ENCODE measurements at regions not wholly inside any gene's neighbourhood (a gene's known extent, or its start where the extent isn't known, plus 50 kb on each side); places are given as distances from the start of the nearest gene placed in this dataset.
"Not testable (repeated sequence)": the region's sequence is repeated elsewhere in the genome, so short reads cannot be mapped to it uniquely, and the experiment has no call there.

- H3K4me3 ChIP-seq (replicated peaks in 1 of 2; ENCODE audit: low read depth in 2 of 2, low read length in 2 of 2): no peak overlapping the region
- no peak for TF ChIP-seq CTCF (IDR thresholded peaks at IDR 0.05; ENCODE audit: low read depth, low read length)
- DNase-seq (ENCODE audit: low read depth in 2 of 2): peak; percentile 22 to 31
Measured at GRCh38 chr10:62491597-62491996, 117.4 kb downstream of the ZNF365 start.

- no peak overlapping the region for H3K4me3 ChIP-seq (replicated peaks in 1 of 2; ENCODE audit: low read depth in 2 of 2, low read length in 2 of 2)
- peak; percentile 51 for TF ChIP-seq CTCF (IDR thresholded peaks at IDR 0.05; ENCODE audit: low read depth, low read length)
- DNase-seq (ENCODE audit: low read depth in 2 of 2): peak; percentile 36 to 44
Measured at GRCh38 chr10:62492012-62492869, 118.1 kb downstream of the ZNF365 start.

- no peak for TF ChIP-seq CTCF (IDR thresholded peaks at IDR 0.05; ENCODE audit: low read depth, low read length)
- no peak overlapping the region for H3K4me3 ChIP-seq (replicated peaks in 1 of 2; ENCODE audit: low read depth in 2 of 2, low read length in 2 of 2)
- no peak for DNase-seq (ENCODE audit: low read depth in 2 of 2)
Measured at GRCh38 chr10:62492870-62493180, 118.7 kb downstream of the ZNF365 start.

GRCh38 chr10:62496925-62497324 is 122.8 kb downstream of the ZNF365 start:
- no peak for TF ChIP-seq CTCF (IDR thresholded peaks at IDR 0.05; ENCODE audit: low read depth, low read length)
- DNase-seq (ENCODE audit: low read depth in 2 of 2): no peak
- H3K4me3 ChIP-seq (replicated peaks in 1 of 2; ENCODE audit: low read depth in 2 of 2, low read length in 2 of 2): no peak overlapping the region

GRCh38 chr10:62498271-62498670 is 124.1 kb downstream of the ZNF365 start:
- no peak for DNase-seq (ENCODE audit: low read depth in 2 of 2)
- H3K4me3 ChIP-seq (replicated peaks in 1 of 2; ENCODE audit: low read depth in 2 of 2, low read length in 2 of 2): no peak overlapping the region
- no peak for TF ChIP-seq CTCF (IDR thresholded peaks at IDR 0.05; ENCODE audit: low read depth, low read length)

- not testable (repeated sequence) for DNase-seq (ENCODE audit: low read depth in 2 of 2); H3K4me3 ChIP-seq (replicated peaks in 1 of 2; ENCODE audit: low read depth in 2 of 2, low read length in 2 of 2)
Measured at GRCh38 chr10:62500116-62500515, 125.9 kb downstream of the ZNF365 start.

- peak; percentile 9 to 39 for DNase-seq (ENCODE audit: low read depth in 2 of 2)
Measured at GRCh38 chr10:62501547-62501946, 127.4 kb downstream of the ZNF365 start.

More at GRCh38 chr10:62501547-62501946, 127.4 kb downstream of the ZNF365 start:
- no peak for TF ChIP-seq CTCF (IDR thresholded peaks at IDR 0.05; ENCODE audit: low read depth, low read length)
- no peak overlapping the region for H3K4me3 ChIP-seq (replicated peaks in 1 of 2; ENCODE audit: low read depth in 2 of 2, low read length in 2 of 2)
